GM18499 (cell line): ENCODE measurements at regions not wholly inside any gene's neighbourhood (a gene's known extent, or its start where the extent isn't known, plus 50 kb on each side); places are given as distances from the start of the nearest gene placed in this dataset.
"Not testable (repeated sequence)": the region's sequence is repeated elsewhere in the genome, so short reads cannot be mapped to it uniquely, and the experiment has no call there.

Experiments used
- ATAC-seq: cut with Tn5 transposase; IDR thresholded peaks from one replicate; pipeline ENCODE4 v1.9.1; 2021; ENCODE audit warnings: moderate number of reproducible peaks; ENCODE audit not compliant: insufficient read depth, unreplicated experiment

GRCh38 chr6:14287707-14288106 lies 170.1 kb downstream of the CD83 start:
- no peak for ATAC-seq

- ATAC-seq = no peak
Measured at GRCh38 chr6:14288910-14289309, 171.3 kb downstream of the CD83 start.

GRCh38 chr6:14290041-14290771 lies 172.6 kb downstream of the CD83 start:
- ATAC-seq = no peak

- no peak for ATAC-seq
Measured at GRCh38 chr6:14290772-14291330, 173.3 kb downstream of the CD83 start.

- no peak for ATAC-seq
Measured at GRCh38 chr6:14291331-14291730, 173.8 kb downstream of the CD83 start.

GRCh38 chr6:14292119-14292518 lies 174.5 kb downstream of the CD83 start:
- no peak for ATAC-seq

- ATAC-seq = no peak
Measured at GRCh38 chr6:14294270-14294951, 176.8 kb downstream of the CD83 start.

GRCh38 chr6:14296698-14297097 lies 179.1 kb downstream of the CD83 start:
- not testable (repeated sequence) for ATAC-seq

- not testable (repeated sequence) for ATAC-seq
Measured at GRCh38 chr6:14297118-14297517, 179.5 kb downstream of the CD83 start.

GRCh38 chr6:14300189-14300588 lies 182.6 kb downstream of the CD83 start:
- ATAC-seq = not testable (repeated sequence)

- not testable (repeated sequence) for ATAC-seq
Measured at GRCh38 chr6:14300721-14301120, 183.1 kb downstream of the CD83 start.

GRCh38 chr6:14301477-14301876 lies 183.9 kb downstream of the CD83 start:
- not testable (repeated sequence) for ATAC-seq

- ATAC-seq = no peak
Measured at GRCh38 chr6:14305131-14305530, 187.6 kb downstream of the CD83 start.

- no peak for ATAC-seq
Measured at GRCh38 chr6:14305624-14306023, 188.1 kb downstream of the CD83 start.

GRCh38 chr6:14306151-14306906 lies 188.8 kb downstream of the CD83 start:
- ATAC-seq = no peak

- no peak for ATAC-seq
Measured at GRCh38 chr6:14309516-14309915, 191.9 kb downstream of the CD83 start.

GRCh38 chr6:14309951-14310445 lies 192.4 kb downstream of the CD83 start:
- no peak for ATAC-seq

GRCh38 chr6:14310960-14311359 lies 193.4 kb downstream of the CD83 start:
- ATAC-seq = no peak

GRCh38 chr6:14312587-14312986 lies 195.0 kb downstream of the CD83 start:
- no peak for ATAC-seq

GRCh38 chr6:14313248-14313647 lies 195.7 kb downstream of the CD83 start:
- no peak for ATAC-seq

- no peak for ATAC-seq
Measured at GRCh38 chr6:14315353-14315752, 197.8 kb downstream of the CD83 start.
